Stimulated activated CD4-positive, alpha-beta T cell treated with anti-CD3 and anti-CD28 coated beads, TNF-alpha, amount 100 ng/mL, for 1 hour (primary cell): ENCODE measurements at regions not wholly inside any gene's neighbourhood (a gene's known extent, or its start where the extent isn't known, plus 50 kb on each side); places are given as distances from the start of the nearest gene placed in this dataset.

Source experiments
- DNase-seq, 3 donors: peaks; one replicate each; pipeline ENCODE4 v3.0.0-alpha.2; 2020; ENCODE audit warnings: low read depth in 3 of 3, low spot score in 1 of 3

GRCh38 chrX:22392133-22392948, 119.6 kb downstream of the CBLL2 start:
- DNase-seq: no peak

DNA sequence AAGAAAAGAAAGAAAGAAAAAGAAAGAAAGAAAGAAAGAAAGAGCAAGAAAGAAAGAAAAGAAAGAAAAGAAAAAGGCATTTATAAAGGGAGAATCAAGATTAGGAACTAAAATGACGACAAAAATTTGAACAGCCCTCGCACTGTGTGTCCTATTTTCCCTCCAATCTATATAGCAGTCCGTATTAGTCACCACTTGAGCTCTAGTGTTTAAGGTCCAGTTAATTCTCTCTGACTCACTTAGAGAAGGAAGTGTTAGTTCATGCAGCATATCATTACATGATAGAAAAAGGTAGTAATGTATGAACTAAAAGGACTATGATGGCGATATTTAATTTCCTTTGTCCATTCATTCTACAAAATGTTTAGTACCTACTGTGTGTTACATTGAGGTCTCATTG, 122.7 kb downstream of the CBLL2 start:
- DNase-seq: no peak

DNA sequence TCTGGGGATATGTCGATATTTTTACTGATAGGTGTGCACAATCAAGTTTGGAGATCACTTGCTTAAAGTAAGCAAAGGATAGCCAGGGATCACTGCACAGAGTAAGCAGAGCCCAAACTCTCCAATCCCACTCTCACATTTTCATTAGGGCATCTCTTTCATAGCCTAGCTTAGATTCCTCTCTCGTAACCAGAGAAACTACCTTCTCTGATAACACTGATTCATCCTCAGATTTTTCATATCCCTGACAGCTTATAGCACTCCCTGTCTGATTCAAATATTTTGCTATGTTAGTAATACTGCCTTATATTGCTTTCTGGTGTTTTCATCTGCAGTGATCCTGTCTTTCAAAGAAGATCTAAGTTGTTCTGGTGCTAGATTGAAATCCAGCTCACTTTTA, 123.7 kb downstream of the CBLL2 start:
- DNase-seq: no peak

DNA sequence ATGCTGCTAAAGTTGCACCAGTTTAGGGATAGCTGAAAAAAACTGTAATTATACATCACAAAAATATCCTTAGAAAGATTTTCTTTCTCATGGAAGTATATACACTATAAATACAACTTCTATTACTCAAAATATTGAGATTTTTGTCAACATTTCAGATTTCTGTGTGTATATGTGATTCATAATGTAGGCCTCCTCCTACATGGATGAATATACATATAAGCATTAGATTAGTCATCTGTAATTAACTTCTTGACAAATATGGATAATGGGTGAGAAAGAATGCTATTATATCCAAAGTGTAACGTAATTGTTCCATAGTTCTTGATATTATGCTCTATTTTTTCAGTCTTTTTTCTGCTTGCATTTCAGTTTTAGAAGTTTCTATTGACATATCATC, 124.9 kb downstream of the CBLL2 start:
- no peak for DNase-seq

GRCh38 chrX:22399437-22400192, 126.9 kb downstream of the CBLL2 start:
- no peak for DNase-seq

DNA sequence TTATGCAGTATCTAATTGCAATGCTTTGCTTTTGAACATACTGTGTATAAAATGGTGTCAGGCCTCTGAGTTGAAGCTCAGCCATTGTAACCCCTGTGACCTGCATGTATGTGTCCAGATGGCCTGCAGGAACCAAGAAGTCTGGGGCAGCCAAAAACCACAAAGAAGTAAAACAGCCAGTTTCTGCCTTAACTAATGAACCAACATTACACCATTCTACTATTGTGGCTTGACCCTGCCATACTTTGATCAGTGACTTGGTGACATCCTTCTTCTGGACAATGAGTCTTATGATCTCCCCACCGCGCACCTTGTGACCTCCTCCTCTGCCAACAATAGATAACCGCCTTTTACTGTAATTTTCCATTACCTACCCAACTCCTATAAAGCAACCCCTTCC, 131.6 kb downstream of the CBLL2 start:
- DNase-seq: no peak

GRCh38 chrX:22406201-22406737, 133.6 kb downstream of the CBLL2 start:
- no peak for DNase-seq

DNA sequence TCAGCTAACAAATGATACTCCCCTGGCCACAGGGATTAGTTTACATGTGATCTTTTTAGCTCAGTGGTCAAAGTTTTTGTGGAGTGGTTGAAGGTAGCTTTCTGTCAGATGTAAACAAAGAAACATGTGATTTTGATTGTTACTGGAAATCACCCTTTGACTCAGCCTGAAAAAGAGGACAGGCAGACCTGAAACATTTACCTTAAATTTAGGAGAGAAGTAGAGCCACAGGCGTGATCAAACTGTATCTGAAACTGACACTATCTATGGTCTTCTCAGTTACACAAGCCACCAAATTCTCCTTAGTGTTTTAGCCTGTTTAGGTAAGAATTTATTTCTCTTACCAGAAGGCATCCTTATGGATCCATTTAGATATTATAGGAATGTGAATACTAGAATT, 136.7 kb downstream of the CBLL2 start:
- no peak for DNase-seq

DNA sequence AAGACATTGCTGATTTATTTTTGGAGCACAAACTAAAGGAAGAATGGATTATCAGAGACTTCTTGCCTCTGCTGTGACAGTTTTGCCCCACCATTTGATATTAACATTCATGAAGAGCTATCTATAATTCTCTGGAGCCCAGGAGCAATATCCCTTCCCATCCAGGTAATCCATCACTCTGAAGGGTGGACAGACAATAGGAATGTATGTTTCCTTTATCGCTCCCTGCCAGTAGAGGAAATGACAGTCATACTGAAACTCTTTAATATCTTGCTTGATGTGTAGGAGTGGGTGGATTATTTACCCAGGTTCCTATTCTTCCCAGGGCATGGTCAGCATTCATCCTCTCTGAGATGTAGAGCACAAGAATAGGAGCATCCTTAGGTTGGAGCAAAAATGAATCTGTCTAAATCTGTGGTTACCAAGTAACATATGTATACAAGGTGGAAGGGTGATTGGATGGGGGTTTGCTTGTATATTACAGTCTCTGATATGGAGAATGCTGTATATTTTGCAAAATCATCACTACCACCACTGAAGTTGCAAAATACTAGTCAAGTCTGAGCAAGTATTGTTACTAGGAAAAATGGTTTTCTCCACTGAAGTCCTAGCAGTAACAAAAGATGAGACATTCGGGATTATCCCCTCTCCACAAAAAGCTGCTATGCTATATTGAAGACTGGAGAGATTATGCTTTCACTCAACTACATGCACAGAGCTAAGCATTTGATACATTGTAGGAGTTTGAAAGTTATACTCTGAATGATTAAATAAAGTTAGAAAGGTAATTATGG, 151.6 kb downstream of the CBLL2 start:
- no peak for DNase-seq

DNA sequence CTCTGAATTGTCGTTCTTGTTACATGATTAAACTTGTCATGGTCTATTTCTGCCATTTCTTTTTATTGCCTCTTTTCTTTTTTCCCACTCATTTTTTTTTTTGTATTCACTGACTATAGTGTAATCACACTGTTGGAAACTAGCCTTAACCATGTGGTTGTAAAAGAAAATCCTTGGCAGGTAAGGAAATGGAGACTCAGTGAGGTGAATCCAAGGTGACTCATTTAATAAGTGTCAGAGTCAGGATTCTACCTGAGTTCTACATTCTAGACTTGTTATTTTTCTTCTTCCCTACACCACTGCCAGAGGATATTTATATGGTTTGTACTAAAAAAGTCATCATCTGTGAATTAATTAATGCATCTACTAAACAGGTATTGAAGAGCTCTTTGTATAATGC, 152.2 kb downstream of the CBLL2 start:
- no peak for DNase-seq

DNA sequence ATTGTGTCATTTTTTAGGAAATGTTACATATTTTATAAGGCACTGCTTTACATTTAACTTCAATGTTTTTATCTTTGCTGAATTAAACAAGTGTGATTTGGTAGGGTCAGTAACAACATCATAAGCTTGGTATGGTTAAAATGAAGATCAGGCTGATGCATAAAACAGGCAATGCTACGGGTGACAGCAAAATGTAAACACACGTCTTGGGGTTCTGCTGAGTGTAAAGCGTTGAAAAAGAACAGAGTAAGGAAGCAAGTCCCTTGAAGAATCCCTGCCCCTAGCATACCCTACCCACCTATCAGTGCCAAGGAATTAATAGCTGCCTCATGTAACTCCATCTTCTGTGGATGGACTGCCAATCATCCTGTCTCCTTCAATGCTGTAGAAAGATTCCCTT, 157.0 kb downstream of the CBLL2 start:
- no peak for DNase-seq

GRCh38 chrX:22430701-22431100, 158.0 kb downstream of the CBLL2 start:
- DNase-seq: no peak

DNA sequence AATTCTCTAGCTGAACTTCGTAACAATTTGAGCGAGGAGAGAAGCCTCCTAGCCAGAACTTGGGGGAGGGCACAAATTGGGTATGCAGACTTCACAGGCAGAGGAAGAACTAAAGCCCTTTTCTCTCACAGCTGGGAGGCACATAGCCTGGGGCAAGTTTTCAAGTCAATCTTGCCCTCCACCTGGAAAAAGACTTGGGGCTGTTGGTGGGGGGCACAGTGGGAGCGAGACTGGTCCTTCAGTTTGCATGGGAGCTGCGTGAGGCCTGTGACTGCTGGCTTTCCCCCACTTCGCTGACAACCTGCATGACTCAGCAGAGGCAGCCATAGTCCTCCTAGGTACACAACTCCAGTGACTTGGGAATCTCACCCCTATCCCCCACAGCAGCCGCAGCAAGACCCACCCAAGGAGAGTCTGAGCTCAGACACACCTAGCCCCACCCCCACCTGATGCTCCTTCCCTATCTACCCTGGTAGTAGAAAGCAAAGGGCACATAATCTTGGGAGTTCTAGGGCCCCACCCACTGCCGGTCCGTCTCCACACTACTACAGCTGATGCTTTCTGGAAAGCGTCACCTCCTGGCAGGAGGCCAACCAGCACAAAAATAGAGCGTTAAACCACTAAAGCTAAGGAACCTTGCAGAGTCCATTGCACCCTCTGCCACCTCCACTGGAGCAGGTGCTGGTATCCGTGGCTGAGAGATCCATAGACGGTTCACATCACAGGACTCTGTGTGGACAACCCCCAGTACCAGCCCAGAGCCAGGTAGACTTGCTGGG, 160.8 kb downstream of the CBLL2 start:
- no peak for DNase-seq

DNA sequence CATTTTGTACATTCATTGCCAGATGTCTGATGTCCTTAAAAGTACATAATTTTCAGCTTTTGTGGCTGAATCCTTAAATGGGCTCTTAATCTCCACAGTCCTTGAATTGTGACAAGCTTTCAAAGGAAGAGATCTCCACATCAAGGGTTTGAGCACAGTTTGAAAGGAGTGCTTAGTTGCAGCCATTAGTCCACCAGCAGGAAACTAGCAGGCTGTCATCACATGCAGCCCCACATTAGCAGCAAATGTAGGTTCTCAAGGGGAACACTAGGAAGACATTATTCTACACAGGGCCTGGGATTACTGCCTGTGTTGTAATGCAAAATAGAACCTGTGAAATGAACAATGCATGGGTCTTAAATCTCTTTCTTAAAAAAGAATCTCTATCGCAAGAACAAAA, 173.2 kb downstream of the CBLL2 start:
- no peak for DNase-seq

DNA sequence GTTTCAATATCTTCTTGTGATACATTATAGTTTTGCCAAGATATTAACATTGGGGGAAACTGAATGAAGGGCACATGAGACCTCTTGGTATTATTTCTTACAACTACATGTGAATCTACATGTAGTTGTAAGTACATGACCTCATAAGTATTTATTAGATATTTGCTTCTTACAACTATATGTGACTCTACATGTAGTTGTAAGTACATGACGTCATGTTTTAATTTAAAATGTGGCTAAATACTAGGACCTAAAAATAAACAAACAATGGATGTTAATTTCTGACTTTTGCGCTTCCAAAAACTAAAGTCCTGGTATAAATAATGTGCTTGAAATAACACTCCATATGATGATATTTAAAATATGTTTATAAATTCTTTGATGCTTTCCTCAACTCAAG, 190.2 kb downstream of the CBLL2 start:
- DNase-seq: no peak

DNA sequence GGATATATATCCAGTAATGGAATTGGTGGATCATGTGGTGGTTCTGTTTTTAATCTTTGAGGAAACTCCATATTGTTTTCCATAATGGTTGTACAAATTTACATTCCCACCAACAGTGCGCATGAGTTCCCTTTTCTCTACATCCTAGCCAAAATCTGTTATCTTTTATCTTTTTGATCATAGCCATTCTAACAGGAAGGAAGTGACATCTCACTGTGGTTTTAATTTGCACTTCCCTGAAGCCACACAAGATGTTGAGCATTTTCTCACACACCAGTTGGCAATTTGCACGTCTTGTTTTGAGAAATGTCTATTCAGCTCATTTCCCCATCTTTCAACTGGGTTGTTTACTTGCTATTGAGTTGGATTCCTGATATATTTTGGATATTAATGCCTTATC, 194.9 kb downstream of the CBLL2 start:
- DNase-seq: no peak

DNA sequence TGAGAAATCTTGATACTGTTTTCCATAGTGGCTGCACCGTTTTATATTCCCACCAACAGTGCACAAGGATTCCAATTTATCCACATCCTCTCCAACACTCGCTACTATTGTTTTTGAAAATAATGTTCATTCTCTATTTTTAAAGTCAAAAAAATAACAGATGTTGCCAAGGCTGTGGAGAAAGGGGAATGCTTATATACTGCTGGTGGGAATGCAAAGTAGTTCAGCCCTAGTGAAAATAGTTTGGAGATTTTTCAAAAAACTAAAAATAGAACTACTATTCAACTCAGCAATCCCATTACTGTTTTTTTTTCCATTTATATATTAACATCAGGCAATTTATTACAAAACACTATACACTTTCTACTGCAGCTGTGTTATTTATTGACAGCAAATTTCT, 208.7 kb downstream of the CBLL2 start:
- DNase-seq: no peak

- DNase-seq: no peak
These were observed 213.6 kb downstream of the CBLL2 start for GRCh38 chrX:22486296-22486695.

DNA sequence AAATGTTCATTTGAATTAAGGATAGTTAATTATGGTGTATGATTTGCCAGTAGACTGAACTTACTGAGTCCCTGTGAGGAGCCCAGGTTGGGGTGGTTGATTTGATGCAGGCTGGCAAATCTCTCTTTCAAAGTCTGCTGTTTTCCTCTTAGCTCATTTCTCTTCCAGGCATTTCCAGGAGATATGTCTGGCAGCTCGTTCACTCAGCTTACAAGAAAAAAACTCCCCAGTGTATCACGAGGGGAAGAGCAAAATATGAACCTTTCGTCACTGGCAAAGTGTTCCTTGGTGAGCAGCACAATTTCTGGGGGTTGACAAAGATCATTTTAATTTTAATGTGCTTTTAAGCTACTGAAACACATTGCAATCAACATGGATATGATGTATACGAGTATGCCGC, 244.2 kb downstream of the CBLL2 start:
- DNase-seq: no peak

DNA sequence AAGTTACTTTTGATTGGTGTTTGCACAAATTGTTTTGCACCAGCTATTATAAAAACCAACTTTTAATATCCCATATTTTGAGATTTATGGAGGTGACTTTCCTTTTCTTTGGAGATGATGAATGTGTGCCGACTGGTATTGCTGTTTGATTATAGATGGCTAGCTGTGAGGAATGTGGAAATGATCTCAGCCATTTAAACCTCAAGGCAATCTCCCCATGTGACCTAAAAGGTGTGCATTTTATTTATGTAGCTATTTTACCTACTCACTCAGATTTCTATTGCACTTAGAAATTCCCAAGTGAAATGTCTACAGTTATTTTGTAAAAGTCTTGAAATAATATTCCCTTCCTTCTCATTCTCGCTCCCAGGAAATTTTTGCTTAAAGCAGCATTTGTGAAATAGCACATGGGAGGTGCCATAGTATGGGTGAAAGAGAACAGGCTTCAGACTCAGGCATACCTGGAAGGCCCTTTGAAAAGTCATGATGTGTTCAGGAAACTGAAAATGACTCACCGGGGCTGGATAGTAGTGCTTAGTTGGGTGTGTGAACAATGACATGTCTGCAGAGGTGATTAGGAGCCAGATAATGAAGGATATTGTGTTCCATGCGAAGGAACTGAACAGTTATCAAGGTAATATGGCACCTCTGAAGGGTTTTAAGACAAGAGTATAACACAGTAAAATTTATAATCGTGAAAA, 247.6 kb downstream of the CBLL2 start:
- no peak for DNase-seq
